ENCODE measurements at regions not wholly inside any gene's neighbourhood (a gene's known extent, or its start where the extent isn't known, plus 50 kb on each side); places are given as distances from the start of the nearest gene placed in this dataset.
"Not testable (repeated sequence)": the region's sequence is repeated elsewhere in the genome, so short reads cannot be mapped to it uniquely, and the experiment has no call there.

DNA sequence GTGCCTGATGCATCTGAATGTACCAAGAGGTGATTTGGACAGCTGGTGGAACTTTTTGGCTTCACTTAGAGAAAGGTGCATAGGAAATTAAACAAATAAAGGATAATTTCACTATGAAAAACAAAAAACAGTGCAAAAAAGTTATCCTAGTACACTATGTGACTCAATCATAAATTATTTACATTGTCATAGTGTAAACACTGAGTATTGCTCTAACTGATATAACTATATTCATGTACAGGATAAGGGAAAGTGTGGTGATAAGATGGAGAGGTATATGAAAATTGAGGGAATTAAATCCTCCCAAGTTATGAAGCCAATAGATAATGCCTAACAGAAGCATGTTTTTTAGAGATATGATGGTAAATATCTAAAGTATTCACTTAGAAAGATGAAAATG, 50.2 kb upstream of the CPNE4 start:
- no peak for DNase-seq (ENCODE audit: low read depth)

DNA sequence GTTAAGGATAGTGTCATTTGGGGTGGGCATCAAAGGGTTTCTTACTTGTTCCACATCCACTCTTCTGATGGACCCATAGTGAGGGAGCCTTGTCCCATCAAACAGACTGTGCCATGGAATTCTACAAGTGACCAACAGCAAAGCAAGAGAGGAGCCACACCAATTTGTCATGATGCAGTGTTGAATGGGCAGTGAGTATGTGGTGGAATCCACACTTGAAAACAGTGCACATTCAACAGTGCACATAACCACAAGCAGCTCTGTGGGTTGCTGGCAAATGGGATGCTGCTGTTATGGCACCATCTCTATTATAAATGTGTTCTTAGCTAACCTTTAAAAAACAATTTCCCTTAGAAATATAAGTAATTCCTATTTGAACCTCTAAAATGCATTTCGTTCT, 52.5 kb upstream of the CPNE4 start:
- DNase-seq (ENCODE audit: low read depth): no peak

GRCh38 chr3:132088291-132088690, 53.5 kb upstream of the CPNE4 start:
- DNase-seq (ENCODE audit: low read depth): peak; percentile 5

DNA sequence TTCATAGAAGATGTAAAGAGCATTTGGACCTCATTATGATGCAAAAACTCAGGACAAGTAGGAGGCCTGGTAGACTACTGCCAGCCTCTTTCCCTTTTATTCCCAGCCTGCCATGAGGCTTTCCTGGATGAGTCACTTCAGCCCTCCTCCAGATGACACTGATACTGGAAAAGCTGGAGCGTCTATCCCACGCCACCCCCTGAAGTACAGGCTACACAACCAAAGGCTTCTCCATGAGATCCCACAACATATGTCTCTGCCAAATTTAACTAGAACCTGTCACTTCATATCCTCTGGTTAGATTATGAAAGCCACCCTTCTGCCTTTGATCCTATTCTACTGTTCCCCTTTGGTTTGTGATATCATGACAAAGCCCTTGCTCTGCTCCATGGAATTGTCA, 56.1 kb upstream of the CPNE4 start:
- DNase-seq (ENCODE audit: low read depth): peak; percentile 5

DNA sequence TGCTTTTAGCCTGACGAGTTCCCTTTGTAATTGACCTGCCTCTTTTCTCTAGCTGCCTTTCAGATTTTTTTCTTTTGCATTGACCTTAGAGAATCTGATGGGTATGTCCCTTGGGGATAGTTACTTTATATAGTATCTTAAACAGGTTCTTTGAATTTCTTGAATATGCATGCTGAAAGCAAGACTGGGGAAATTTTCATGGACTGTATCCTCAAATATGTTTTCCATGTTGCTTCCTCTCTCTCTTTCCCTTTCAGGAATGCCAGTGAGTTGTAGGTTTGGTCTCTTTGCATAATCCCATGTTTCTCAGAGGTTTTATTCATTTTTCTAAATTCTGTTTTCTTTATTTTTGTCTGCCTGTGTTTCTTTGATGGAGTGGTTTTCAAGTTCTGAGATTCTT, 81.8 kb upstream of the CPNE4 start:
- no peak for DNase-seq (ENCODE audit: low read depth)

DNA sequence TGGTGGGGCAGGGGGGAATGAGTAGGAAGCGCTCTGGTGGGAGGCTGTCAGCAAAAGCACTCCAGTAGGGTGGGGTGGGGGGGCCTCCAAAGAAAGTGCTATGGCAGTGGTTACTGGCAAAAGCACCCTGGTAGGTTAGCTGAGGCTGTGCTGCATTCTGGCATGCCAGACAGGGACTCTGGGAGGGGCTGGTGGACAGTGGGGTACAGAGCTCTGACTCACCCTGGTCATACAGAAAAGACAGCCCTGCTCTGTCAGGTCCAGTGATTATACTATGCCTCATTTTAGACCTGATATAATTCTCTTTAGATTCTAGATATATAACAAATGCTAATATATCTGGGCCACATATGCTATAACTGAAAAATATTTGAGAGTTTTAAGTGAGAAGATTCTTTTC, 82.8 kb upstream of the CPNE4 start:
- DNase-seq (ENCODE audit: low read depth): no peak

DNA sequence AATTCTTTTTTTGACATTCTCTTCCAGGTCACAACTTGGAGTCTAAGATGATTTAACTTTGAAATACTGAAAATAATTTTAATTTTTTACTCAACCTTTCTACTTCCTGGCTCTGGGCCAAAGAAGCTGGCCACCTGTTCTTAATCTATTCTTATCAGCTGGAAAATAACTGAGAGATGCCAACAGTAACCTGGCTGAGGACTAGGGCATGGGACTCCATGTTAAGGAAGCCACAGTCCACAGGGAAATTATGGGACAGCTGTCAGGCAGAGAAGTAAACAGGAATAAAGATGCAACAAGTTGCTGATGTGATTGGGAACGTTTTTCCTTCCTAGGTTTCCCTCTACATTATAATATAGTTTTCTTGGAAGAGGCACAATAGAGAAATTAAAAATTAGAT, 84.7 kb upstream of the CPNE4 start:
- no peak for DNase-seq (ENCODE audit: low read depth)

GRCh38 chr3:132124096-132124495, 89.3 kb upstream of the CPNE4 start:
- no peak for DNase-seq (ENCODE audit: low read depth)

GRCh38 chr3:132124651-132125284, 90.0 kb upstream of the CPNE4 start:
- DNase-seq (ENCODE audit: low read depth): no peak

DNA sequence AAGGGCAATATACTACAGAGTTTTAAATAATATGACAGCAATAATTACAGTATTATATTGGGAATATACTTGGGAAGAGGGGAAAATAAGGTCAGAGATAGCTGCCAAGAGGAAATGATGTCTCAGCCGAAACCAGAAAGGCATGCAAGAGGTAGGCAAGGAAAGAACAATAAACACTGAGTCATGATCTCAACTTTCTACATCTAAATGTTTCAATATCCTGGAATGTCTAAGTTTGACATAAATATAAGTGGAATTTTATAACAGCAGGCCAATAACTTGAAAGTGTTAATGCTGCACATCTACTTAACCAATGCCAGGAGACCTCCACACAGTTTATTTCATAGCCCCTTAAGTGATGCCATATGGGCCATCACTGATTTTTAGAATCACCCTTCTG, 99.8 kb upstream of the CPNE4 start:
- peak; percentile 93 for DNase-seq (ENCODE audit: low read depth)

GRCh38 chr3:132135628-132136333, 101.0 kb upstream of the CPNE4 start:
- peak; percentile 98 for DNase-seq (ENCODE audit: low read depth)

DNA sequence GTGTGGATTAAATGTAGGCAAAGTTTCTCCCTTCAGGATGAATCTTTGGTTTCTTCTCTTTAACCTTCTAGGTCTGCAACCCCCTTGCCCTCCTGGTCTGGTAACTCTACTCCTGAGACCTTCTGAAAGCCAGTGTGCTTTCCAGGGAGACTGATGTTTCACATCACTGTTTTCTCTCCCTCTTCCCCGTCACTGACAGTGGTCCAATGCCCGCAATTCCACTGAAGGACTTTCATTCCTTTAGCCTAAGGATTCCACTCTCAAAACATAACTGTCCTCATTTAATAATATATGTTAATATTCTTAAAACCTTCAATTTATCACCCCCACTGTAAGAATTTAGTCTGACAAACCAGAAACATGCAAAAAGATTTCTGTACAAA, 101.5 kb upstream of the CPNE4 start:
- no peak for DNase-seq (ENCODE audit: low read depth)

DNA sequence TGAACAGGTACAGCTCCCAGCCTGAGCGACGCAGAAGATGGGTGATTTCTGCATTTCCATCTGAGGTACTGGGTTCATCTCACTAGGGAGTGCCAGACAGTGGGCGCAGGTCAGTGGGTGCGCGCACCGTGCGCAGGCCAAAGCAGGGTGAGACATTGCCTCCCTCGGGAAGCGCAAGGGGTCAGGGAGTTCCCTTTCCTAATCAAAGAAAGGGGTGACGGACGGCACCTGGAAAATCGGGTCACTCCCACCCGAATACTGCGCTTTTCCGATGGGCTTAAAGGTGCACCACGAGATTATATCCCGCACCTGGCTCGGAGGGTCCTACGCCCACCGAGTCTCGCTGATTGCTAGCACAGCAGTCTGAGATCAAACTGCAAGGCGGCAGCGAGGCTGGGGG, 102.1 kb upstream of the CPNE4 start:
- DNase-seq (ENCODE audit: low read depth): not testable (repeated sequence)

DNA sequence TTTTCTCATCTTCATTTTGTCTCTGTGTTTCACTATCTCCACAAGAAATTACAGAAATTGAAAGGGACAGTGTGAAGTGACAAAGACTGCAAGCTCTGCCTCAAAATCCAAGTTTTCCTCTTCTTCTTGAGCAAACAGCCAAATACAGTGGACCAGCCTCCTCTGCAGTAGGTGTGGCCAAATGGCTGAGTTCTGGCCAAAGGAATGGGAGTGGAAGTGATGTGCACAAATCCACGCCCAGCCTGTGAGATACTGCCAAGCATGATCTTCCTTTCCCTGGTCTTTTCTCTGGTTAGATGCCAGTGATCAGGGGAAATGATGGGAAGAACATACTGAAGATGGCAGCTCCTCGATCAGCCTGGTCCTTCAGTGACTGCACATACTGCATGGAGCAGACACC, 111.0 kb upstream of the CPNE4 start:
- no peak for DNase-seq (ENCODE audit: low read depth)

- no peak for DNase-seq (ENCODE audit: low read depth)
Measured at GRCh38 chr3:132154619-132155018, 119.8 kb upstream of the CPNE4 start.

- no peak for DNase-seq (ENCODE audit: low read depth)
Measured at GRCh38 chr3:132159145-132159544, 124.3 kb upstream of the CPNE4 start.

DNA sequence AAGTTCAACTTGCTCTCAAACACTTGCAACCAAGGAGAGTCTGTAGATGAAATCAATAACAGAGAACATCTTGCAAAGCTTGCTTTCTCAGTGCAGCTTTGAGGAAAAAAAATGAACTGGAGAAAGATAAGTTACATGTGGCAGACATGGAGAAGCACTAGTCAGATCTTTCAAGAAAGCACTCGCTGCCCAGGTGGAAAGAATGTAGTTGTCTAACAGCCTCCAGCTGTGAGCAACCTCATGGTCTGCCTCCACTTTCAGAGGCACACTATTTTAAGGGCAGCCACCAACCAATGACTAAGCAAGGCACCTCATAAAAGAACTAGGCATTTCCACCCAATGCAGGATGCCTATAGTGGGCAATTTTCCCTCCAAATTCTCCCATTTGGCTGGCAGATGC, 125.4 kb upstream of the CPNE4 start:
- no peak for DNase-seq (ENCODE audit: low read depth)

DNA sequence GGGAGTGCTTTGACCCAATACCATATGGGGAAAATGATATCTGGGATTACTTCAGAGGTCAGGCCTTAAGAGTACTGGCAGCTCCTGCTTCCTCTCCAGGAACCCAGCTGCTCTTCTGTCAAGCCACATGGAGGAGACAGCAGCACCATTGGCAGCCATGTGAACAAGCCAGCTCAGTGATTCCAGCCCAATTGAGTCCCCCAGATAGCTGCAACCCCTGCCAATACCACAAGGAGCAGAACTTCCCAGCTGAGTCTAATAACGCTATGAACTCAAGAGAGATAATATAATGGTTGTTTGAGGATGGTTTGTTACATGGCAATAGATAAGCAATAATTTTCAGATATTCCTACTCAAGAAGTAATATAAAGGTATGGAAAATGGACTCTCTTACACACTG, 126.8 kb upstream of the CPNE4 start:
- no peak for DNase-seq (ENCODE audit: low read depth)

DNA sequence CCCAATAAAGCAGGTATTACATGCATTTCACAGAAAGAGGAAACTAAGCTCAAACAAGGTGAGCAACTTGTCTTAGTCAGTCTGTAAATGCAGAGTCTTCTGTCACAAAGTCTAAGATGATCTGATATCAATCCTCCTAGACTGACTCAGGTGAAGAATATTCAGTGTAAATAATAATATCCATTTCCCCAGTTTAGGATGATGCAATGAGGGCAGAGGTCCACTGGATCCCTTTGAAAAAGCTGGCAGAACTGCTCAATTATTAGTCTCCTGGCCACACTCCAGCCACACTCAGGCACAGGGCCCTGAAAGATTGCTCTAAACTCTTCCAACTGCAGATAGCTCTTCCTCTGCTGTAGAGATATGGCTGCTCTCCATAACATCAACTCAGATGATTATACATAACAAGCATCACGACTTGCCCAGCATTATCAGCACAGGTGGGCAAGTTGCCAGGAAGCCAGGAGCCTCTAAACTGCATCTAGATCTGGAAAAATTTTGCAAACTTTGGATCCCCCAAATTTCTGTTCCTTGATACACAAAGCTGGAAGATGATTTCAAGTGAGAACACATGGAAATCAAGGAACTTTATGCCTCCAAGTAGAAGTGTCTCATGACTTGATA, 129.8 kb upstream of the CPNE4 start:
- peak; percentile 54 for DNase-seq (ENCODE audit: low read depth)

- DNase-seq (ENCODE audit: low read depth): no peak
Measured at GRCh38 chr3:132167870-132168269, 133.1 kb upstream of the CPNE4 start.

DNA sequence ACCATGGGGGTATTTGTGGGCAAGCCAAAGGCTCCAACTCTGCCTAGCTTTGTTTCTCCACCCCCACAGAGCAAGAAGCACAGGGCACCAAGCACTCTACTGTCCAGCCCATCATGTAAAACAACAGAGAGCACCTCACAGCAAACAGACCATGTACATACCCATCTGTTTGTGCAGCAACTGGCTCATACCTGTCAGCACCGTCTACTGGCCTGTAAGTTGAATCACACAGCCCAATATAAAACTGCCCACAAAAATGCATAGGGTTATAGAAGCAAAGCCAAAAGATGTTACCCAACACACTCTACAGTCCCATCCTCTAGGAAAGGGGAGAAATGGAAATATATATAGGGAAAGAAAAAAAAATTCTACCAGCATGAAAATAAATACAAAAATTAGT, 139.7 kb upstream of the CPNE4 start:
- DNase-seq (ENCODE audit: low read depth): peak; percentile 13

DNA sequence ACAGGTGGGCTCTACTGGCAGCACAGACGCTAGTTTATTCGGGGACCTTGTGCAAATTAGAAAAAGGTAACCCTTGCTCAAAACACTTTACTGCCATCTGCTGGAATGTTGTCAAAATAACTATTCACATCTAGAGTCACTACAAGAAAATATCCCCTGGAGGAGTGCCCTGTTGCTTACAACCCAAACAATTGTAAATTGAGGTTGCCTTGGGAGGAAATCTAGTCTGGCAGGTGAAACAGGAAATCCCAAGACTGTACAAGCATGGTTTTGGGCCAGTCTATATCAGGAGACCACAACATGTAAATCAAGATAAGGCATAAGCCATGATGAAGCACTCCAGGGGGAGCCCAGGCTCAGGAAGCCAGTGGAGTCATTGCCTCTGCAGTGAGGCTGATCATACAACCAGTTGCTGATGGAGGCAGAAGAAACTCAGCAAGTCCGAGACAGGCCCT, 136.8 kb upstream of the ACP3 start:
- DNase-seq (ENCODE audit: low read depth): peak; percentile 61

DNA sequence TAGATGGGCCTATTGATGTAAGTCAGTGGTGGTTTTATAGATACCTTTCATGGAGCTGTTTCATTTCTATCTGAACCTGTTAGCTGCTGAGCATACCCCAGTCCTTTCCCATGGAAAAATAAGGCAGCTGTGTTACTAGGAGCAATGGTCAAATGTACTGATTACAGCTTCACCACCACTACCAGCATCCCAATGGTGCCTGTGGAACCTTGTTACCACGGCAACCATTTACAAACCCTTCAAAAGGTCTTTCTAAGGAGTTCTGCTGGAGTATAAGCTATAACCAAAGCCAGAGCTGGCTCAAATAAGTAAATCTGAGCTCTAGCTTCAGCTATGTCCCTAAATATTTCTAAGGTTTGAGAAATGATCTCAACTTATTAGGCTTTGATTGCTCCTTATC, 133.4 kb upstream of the ACP3 start:
- DNase-seq (ENCODE audit: low read depth): no peak

GRCh38 chr3:132187746-132188145, 129.5 kb upstream of the ACP3 start:
- DNase-seq (ENCODE audit: low read depth): no peak

Measured in iris pigment epithelial cell (primary cell).